Tibial nerve (tissue), 4 donors: ENCODE measurements at regions not wholly inside any gene's neighbourhood (a gene's known extent, or its start where the extent isn't known, plus 50 kb on each side); places are given as distances from the start of the nearest gene placed in this dataset.

Source experiments
- EP300 ChIP-seq, 2 donors: sonication (generic); formaldehyde crosslinking; IDR thresholded peaks; one replicate each; pipeline ENCODE4 v1.6.1; 2017; ENCODE audit warnings: antibody characterized with exemption in 2 of 2, mild to moderate bottlenecking in 1 of 2
- POLR2A ChIP-seq, 2 donors: fragments of 450-650 bp; IDR thresholded peaks; one replicate each; pipeline ENCODE4 v1.6.1; 2017; ENCODE audit warnings: antibody characterized with exemption in 2 of 2, mild to moderate bottlenecking in 2 of 2, moderate library complexity in 2 of 2
- TF ChIP-seq, protein P1 (sequence below), 5 experiments: fragments of 200-600 bp in 3 of 5; fragments of 450-650 bp in 2 of 5; sonication (generic) in 3 of 5; IDR thresholded peaks; one replicate each; pipeline ENCODE4 v1.5.1; 2016 to 2019; ENCODE audit warnings: antibody characterized with exemption in 5 of 5, mild to moderate bottlenecking in 3 of 5, moderate library complexity in 2 of 5

DNA sequence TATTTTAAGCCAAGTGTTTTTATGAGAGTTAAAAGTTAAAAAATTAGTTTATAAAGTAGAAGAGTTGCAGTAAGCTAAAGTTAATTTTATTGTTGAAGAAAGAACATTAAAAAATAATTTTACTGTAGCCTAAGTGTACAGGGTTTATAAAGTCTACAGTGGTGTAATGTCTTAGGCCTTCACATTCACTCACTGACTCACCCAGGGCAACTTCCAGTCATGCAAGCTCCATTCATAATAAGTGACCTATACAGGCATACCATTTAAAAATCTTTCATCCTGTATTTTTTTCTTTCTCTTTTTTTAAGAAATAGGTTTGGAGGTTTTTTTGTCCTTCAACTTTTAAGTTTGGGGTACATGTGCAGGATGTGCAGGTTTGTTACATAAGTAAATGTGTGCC is 87.9 kb upstream of the NR3C2 start:
- TF ChIP-seq POLR2A (IDR thresholded peaks at IDR 0.05), result no peak
- TF ChIP-seq, protein P1, sequence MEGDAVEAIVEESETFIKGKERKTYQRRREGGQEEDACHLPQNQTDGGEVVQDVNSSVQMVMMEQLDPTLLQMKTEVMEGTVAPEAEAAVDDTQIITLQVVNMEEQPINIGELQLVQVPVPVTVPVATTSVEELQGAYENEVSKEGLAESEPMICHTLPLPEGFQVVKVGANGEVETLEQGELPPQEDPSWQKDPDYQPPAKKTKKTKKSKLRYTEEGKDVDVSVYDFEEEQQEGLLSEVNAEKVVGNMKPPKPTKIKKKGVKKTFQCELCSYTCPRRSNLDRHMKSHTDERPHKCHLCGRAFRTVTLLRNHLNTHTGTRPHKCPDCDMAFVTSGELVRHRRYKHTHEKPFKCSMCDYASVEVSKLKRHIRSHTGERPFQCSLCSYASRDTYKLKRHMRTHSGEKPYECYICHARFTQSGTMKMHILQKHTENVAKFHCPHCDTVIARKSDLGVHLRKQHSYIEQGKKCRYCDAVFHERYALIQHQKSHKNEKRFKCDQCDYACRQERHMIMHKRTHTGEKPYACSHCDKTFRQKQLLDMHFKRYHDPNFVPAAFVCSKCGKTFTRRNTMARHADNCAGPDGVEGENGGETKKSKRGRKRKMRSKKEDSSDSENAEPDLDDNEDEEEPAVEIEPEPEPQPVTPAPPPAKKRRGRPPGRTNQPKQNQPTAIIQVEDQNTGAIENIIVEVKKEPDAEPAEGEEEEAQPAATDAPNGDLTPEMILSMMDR (IDR thresholded peaks at IDR 0.05), result no peak
- no peak for TF ChIP-seq EP300 (IDR thresholded peaks at IDR 0.05)
